A549 (cell line): ENCODE measurements at regions not wholly inside any gene's neighbourhood (a gene's known extent, or its start where the extent isn't known, plus 50 kb on each side); places are given as distances from the start of the nearest gene placed in this dataset.

Experiments used
- ATAC-seq, 2 experiments: fragments of 200-7000 bp in 1 of 2; fragments of >200 bp in 1 of 2; cut with Nextera tagmentation in 1 of 2; cut with Tn5 transposase in 1 of 2; 3 replicates each; pipeline versions ENCODE4 v1.8.0 to v1.9.1; 2018 to 2020; ENCODE audit warnings: mild to moderate bottlenecking in 1 of 2, moderate library complexity in 1 of 2
- CTCF ChIA-PET: fragments of 300-600 bp; sonication (Branson Sonifier 250); formaldehyde crosslinking; extraction: SDS; loops from one replicate; lab custom pipeline; 2021; ENCODE audit warnings: antibody characterized with exemption, inconsistent platforms; lab: Yijun Ruan, JAX
- POLR2A ChIA-PET: fragments of 350-600 bp; formaldehyde crosslinking; extraction: SDS; loops from one replicate; lab custom pipeline; 2021; ENCODE audit warnings: antibody characterized with exemption, inconsistent platforms; lab: Yijun Ruan, JAX
- DNase-seq, 2 experiments: peaks; one replicate each; pipeline versions ENCODE4 v3.0.0 to v3.0.0-alpha.2; 2011 to 2016; ENCODE audit warnings: low read depth in 1 of 2, low spot score in 1 of 2
- FAIRE-seq: peaks from 2 replicates; lab custom pipeline; 2011; peaks lifted over from hg19 to GRCh38; lab: Jason Lieb, UNC
- H3K27ac ChIP-seq, 2 experiments: fragments of >200 bp; sonication (Bioruptor Twin); formaldehyde crosslinking; 3 replicates each; pipeline ENCODE4 v1.5.1; 2016 to 2017
- H3K4me1 ChIP-seq: fragments of >200 bp; sonication (Bioruptor Twin); formaldehyde crosslinking; 3 replicates; pipeline ENCODE4 v1.6.1; 2016
- H3K4me2 ChIP-seq: fragments of >200 bp; sonication (Bioruptor Twin); formaldehyde crosslinking; 3 replicates; pipeline ENCODE4 v1.6.1; 2016
- H3K4me3 ChIP-seq: fragments of >200 bp; sonication (Bioruptor Twin); formaldehyde crosslinking; 3 replicates; pipeline ENCODE4 v1.5.1; 2016
- H3K9me3 ChIP-seq: fragments of >200 bp; sonication (Bioruptor Twin); formaldehyde crosslinking; 3 replicates; pipeline ENCODE4 v1.6.1; 2016
- CBX2 ChIP-seq: fragments of 200-600 bp; sonication (generic); IDR thresholded peaks from 2 replicates; pipeline ENCODE4 v1.6.1; 2016; ENCODE audit warnings: low read depth, mild to moderate bottlenecking, borderline replicate concordance
- CBX8 ChIP-seq: fragments of 200-600 bp; sonication (generic); IDR thresholded peaks from 2 replicates; pipeline ENCODE4 v1.6.1; 2016
- CEBPB ChIP-seq, 2 experiments: fragments of >200 bp in 1 of 2; sonication (Bioruptor Twin) in 1 of 2; formaldehyde crosslinking in 1 of 2; IDR thresholded peaks; 2 replicates each; pipeline ENCODE4 v1.6.1; 2012 to 2016
- CHD2 ChIP-seq: fragments of 150-350 bp; IDR thresholded peaks from 2 replicates; pipeline ENCODE4 v1.6.1; 2014; ENCODE audit warnings: low read length; ENCODE audit not compliant: partially characterized antibody
- CHD4 ChIP-seq: fragments of 200-600 bp; sonication (generic); IDR thresholded peaks from 2 replicates; pipeline ENCODE4 v1.6.1; 2016; ENCODE audit warnings: antibody characterized with exemption, mild to moderate bottlenecking, borderline replicate concordance
- CTCF ChIP-seq: fragments of >200 bp; sonication (Bioruptor Twin); formaldehyde crosslinking; IDR thresholded peaks from 3 replicates; pipeline ENCODE4 v1.5.1; 2016
- EHMT2 ChIP-seq: fragments of 200-600 bp; sonication (generic); IDR thresholded peaks from 2 replicates; pipeline ENCODE4 v1.6.1; 2016; ENCODE audit warnings: antibody characterized with exemption, low read depth, mild to moderate bottlenecking, moderate library complexity
- ELK1 ChIP-seq: fragments of 150-350 bp; IDR thresholded peaks from 2 replicates; pipeline ENCODE4 v1.6.1; 2014; ENCODE audit warnings: low read depth, mild to moderate bottlenecking, low read length
- ESRRA ChIP-seq: fragments of 150-350 bp; IDR thresholded peaks from 2 replicates; pipeline ENCODE4 v1.6.1; 2014; ENCODE audit warnings: mild to moderate bottlenecking, low read length, borderline replicate concordance
- HDAC2 ChIP-seq: fragments of 200-600 bp; sonication (generic); IDR thresholded peaks from 2 replicates; pipeline ENCODE4 v1.6.1; 2016
- HES2 ChIP-seq: fragments of >200 bp; sonication (Bioruptor Twin); formaldehyde crosslinking; IDR thresholded peaks from 2 replicates; pipeline ENCODE4 v1.6.1; 2016
- HEYL ChIP-seq: fragments of 250-450 bp; sonication (Bioruptor Pico); IDR thresholded peaks from 2 replicates; pipeline ENCODE4 v1.8.0; 2021; ENCODE audit warnings: mild to moderate bottlenecking, moderate library complexity
- HMGXB4 ChIP-seq: fragments of 250-450 bp; sonication (Bioruptor Pico); IDR thresholded peaks from 2 replicates; pipeline ENCODE4 v1.5.0; 2021; ENCODE audit warnings: mild to moderate bottlenecking, moderate library complexity, borderline replicate concordance
- JUN ChIP-seq, 2 experiments: fragments of >200 bp; sonication (Bioruptor Twin); formaldehyde crosslinking; IDR thresholded peaks; 2 replicates in 1 of 2; 3 replicates in 1 of 2; pipeline ENCODE4 v1.6.1; 2016 to 2017
- MAFK ChIP-seq: fragments of 450-650 bp; IDR thresholded peaks from 2 replicates; pipeline ENCODE4 v1.6.1; 2014; ENCODE audit not compliant: partially characterized antibody
- MAX ChIP-seq: IDR thresholded peaks from 2 replicates; pipeline ENCODE4 v1.6.1; 2012
- NFE2L2 ChIP-seq: fragments of 150-350 bp; conservative IDR thresholded peaks from 2 replicates; pipeline ENCODE4 v1.6.1; 2014; ENCODE audit warnings: low read length
- PHF8 ChIP-seq: fragments of 200-600 bp; sonication (generic); IDR thresholded peaks from 2 replicates; pipeline ENCODE4 v1.6.1; 2016; ENCODE audit warnings: low read depth, mild to moderate bottlenecking, antibody characterized with exemption, moderate library complexity, borderline replicate concordance
- POLR2A ChIP-seq: IDR thresholded peaks from 2 replicates; pipeline ENCODE4 v1.6.1; 2012; ENCODE audit warnings: mild to moderate bottlenecking, low read length
- RAD21 ChIP-seq, 2 experiments: fragments of >200 bp in 1 of 2; sonication (Bioruptor Twin) in 1 of 2; formaldehyde crosslinking in 1 of 2; IDR thresholded peaks in 1 of 2; conservative IDR thresholded peaks in 1 of 2; 2 replicates in 1 of 2; 3 replicates in 1 of 2; pipeline ENCODE4 v1.6.1; 2012 to 2018; ENCODE audit warnings: inconsistent platforms in 1 of 2
- RARB ChIP-seq: fragments of 250-450 bp; sonication (Bioruptor Pico); IDR thresholded peaks from 2 replicates; pipeline ENCODE4 v1.8.0; 2021; ENCODE audit warnings: mild to moderate bottlenecking, moderate library complexity
- RCOR1 ChIP-seq: fragments of 150-350 bp; IDR thresholded peaks from 2 replicates; pipeline ENCODE4 v1.6.1; 2014; ENCODE audit warnings: antibody characterized with exemption, low read length, low read depth
- SMC3 ChIP-seq: fragments of >200 bp; sonication (Bioruptor Twin); formaldehyde crosslinking; IDR thresholded peaks from 3 replicates; pipeline ENCODE4 v1.6.1; 2018; ENCODE audit warnings: inconsistent platforms
- TFCP2L1 ChIP-seq: fragments of 250-450 bp; sonication (Bioruptor Pico); IDR thresholded peaks from 2 replicates; pipeline ENCODE4 v1.5.0; 2021; ENCODE audit warnings: mild to moderate bottlenecking
- TP53 ChIP-seq: fragments of 250-450 bp; sonication (Bioruptor Pico); IDR thresholded peaks from 2 replicates; pipeline ENCODE4 v1.5.0; 2021; ENCODE audit warnings: mild to moderate bottlenecking, moderate library complexity
- USF2 ChIP-seq: fragments of 450-650 bp; IDR thresholded peaks from 2 replicates; pipeline ENCODE4 v1.6.1; 2014; ENCODE audit warnings: antibody characterized with exemption
- ZC3H11A ChIP-seq: fragments of 450-650 bp; IDR thresholded peaks from 2 replicates; pipeline ENCODE4 v1.6.1; 2014; ENCODE audit warnings: antibody characterized with exemption, mild to moderate bottlenecking
- ZFP36 ChIP-seq: fragments of 450-650 bp; IDR thresholded peaks from 2 replicates; pipeline ENCODE4 v1.6.1; 2014; ENCODE audit warnings: borderline replicate concordance; ENCODE audit not compliant: partially characterized antibody
- ZNF302 ChIP-seq: fragments of 250-450 bp; sonication (Bioruptor Pico); IDR thresholded peaks from 2 replicates; pipeline ENCODE4 v1.9.0; 2021; ENCODE audit warnings: inconsistent platforms, mild to moderate bottlenecking, moderate library complexity
- ZSCAN20 ChIP-seq: fragments of 250-450 bp; sonication (Bioruptor Pico); IDR thresholded peaks from 2 replicates; pipeline ENCODE4 v1.8.0; 2022; ENCODE audit warnings: mild to moderate bottlenecking, moderate library complexity
- WGBS: methylation state at CpG from one replicate; pipeline ENCODE4 v1.1.6; 2017; ENCODE audit errors: missing lambda C conversion rate; 5-methylcytosine and 5-hydroxymethylcytosine counted together

GRCh38 chr13:58583966-58584365 is 952.4 kb downstream of the PCDH17 start:
- DNase-seq: no peak
- no peak for FAIRE-seq
- Histone ChIP-seq H3K4me1 (no peaks in the 10 kb centered on the region), H3K9me3 (no peaks in the 10 kb centered on the region), H3K4me2 (no peak overlapping the region), H3K4me3 (no peak overlapping the region), H3K27ac (no peak overlapping the region)
- TF ChIP-seq RARB: no peak
- no peak for TF ChIP-seq CEBPB (IDR thresholded peaks at IDR 0.05)
- no peak for TF ChIP-seq CTCF
- no peak for TF ChIP-seq ZC3H11A
- no peak for TF ChIP-seq SMC3
- TF ChIP-seq RAD21 (conservative IDR thresholded peaks at IDR 0.05 in 1 of 2, IDR thresholded peaks at IDR 0.05 in 1 of 2): no peak
- no peak for TF ChIP-seq TP53 (CRISPR knock-in tag)
- no peak for TF ChIP-seq HES2
- TF ChIP-seq CBX2: no peak
- TF ChIP-seq MAFK: no peak
- no peak for TF ChIP-seq HMGXB4 (CRISPR knock-in tag)
- no peak for TF ChIP-seq CHD2
- TF ChIP-seq CHD4: no peak
- TF ChIP-seq POLR2A: no peak
- TF ChIP-seq ZFP36: no peak
- no peak for TF ChIP-seq NFE2L2
- TF ChIP-seq PHF8: no peak
- no peak for TF ChIP-seq CBX8
- CTCF ChIA-PET: no interaction called here
- 44% methylated on average over 1 of the region's 1 CpG for WGBS
- POLR2A ChIA-PET: no interaction called here
- no peak for ATAC-seq

GRCh38 chr13:58584610-58585009 is 953.1 kb downstream of the PCDH17 start:
- no peak for DNase-seq
- no peak for FAIRE-seq
- POLR2A ChIA-PET: no interaction called here
- H3K4me1 ChIP-seq: no peaks in the 10 kb centered on the region
- no peak overlapping the region for H3K4me3 ChIP-seq
- TF ChIP-seq EHMT2 (no peak), MAFK (no peak), ZSCAN20 (CRISPR knock-in tag) (no peak), ESRRA (no peak), ELK1 (no peak), NFE2L2 (no peak), CBX2 (no peak), ZFP36 (no peak), MAX (no peak), ZNF302 (CRISPR knock-in tag) (no peak), TP53 (CRISPR knock-in tag) (no peak), CTCF (no peak), HDAC2 (no peak), HEYL (CRISPR knock-in tag) (no peak), TFCP2L1 (CRISPR knock-in tag) (no peak), USF2 (no peak), RCOR1 (no peak), JUN (IDR thresholded peaks at IDR 0.05) (no peak)
- TF ChIP-seq, all 56 proteins: peak for 0
- no peaks in the 10 kb centered on the region for H3K9me3 ChIP-seq
- H3K27ac ChIP-seq: no peak overlapping the region
- no peak overlapping the region for H3K4me2 ChIP-seq
- 0% methylated on average over 2 of the region's 2 CpGs for WGBS
- CTCF ChIA-PET: no interaction called here
- no peak for ATAC-seq
